A673 (cell line): ENCODE measurements at regions not wholly inside any gene's neighbourhood (a gene's known extent, or its start where the extent isn't known, plus 50 kb on each side); places are given as distances from the start of the nearest gene placed in this dataset.

Source experiments
- CTCF ChIP-seq: fragments of 300-800, 200-600 bp; sonication (generic); conservative IDR thresholded peaks from 2 replicates; pipeline ENCODE4 v1.5.1; 2017; ENCODE audit warnings: low read depth, mild to moderate bottlenecking, antibody characterized with exemption, low read length, moderate library complexity, mixed read lengths
- EZH2 ChIP-seq: fragments of 200-600 bp; sonication (generic); IDR thresholded peaks from 2 replicates; pipeline ENCODE4 v1.6.1; 2017; ENCODE audit warnings: borderline replicate concordance, low read depth, mild to moderate bottlenecking, mixed read lengths, antibody characterized with exemption, low read length; ENCODE audit not compliant: poor library complexity, severe bottlenecking

DNA sequence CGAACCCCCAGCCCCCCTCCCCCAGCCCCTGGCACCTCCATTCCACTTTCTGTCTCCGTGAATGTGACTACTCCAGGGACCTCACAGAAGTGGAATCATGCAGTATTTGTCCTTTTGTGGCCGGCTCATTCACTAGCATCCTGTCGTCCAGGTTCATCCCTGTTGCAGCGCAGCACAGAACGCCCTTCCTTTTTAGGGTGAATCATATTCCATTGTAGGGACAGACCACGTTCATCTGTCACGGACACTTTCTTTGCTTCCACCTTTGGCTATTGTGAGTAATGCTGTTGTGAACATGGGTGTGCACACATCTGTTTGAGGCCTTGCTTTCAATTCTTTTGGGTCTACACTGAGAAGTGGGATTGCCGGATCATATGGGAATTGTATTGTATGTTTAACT lies 148.9 kb upstream of the IQSEC1 start:
- TF ChIP-seq EZH2 (no peak), CTCF (no peak)
